ENCODE measurements at regions not wholly inside any gene's neighbourhood (a gene's known extent, or its start where the extent isn't known, plus 50 kb on each side); places are given as distances from the start of the nearest gene placed in this dataset.

DNA sequence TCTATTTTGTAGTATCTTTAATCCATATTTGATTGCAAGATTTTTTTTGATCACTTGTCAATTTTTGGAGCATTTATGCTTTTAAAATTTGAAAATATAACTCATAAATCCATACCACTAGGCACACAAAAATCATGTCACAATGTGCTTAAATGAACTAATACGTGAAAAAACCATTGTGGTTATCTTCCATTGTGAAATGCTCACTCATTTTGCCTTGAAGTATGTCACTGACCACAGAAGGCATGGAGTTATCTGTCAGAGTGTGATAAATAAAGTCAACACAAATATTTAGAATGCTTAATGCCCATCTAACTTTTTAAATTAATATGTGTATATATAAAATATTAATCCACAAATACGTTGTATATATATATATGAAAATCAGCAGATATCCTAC is 347.2 kb downstream of the PTPRC start:
- TF ChIP-seq TAF1 (IDR thresholded peaks at IDR 0.05; ENCODE audit: low read depth, low read length) (no peak), POLR2A (IDR thresholded peaks at IDR 0.05; ENCODE audit: low read depth, low read length) (no peak), POLR2AphosphoS5 (IDR thresholded peaks at IDR 0.05; ENCODE audit: low read depth, low read length) (no peak), SPI1 (IDR thresholded peaks at IDR 0.05; ENCODE audit: low read depth, low read length) (no peak), PAX5 (IDR thresholded peaks at IDR 0.05; ENCODE audit: insufficient read depth, low read length, severe bottlenecking) (no peak)
